ENCODE measurements at regions not wholly inside any gene's neighbourhood (a gene's known extent, or its start where the extent isn't known, plus 50 kb on each side); places are given as distances from the start of the nearest gene placed in this dataset.
A peak's percentile ranks its signal among the peaks of the same experiment; 100 is the strongest.

GRCh38 chr1:80217377-80217986, 1211.0 kb upstream of the ADGRL4 start:
- peak; percentile 36 to 72 (median 68) for TF ChIP-seq CTCF (IDR thresholded peaks at IDR 0.05)
- no peak for TF ChIP-seq POLR2A (IDR thresholded peaks at IDR 0.05)

Data from adrenal gland (tissue), 5 donors.